ENCODE measurements at regions not wholly inside any gene's neighbourhood (a gene's known extent, or its start where the extent isn't known, plus 50 kb on each side); places are given as distances from the start of the nearest gene placed in this dataset.

DNA sequence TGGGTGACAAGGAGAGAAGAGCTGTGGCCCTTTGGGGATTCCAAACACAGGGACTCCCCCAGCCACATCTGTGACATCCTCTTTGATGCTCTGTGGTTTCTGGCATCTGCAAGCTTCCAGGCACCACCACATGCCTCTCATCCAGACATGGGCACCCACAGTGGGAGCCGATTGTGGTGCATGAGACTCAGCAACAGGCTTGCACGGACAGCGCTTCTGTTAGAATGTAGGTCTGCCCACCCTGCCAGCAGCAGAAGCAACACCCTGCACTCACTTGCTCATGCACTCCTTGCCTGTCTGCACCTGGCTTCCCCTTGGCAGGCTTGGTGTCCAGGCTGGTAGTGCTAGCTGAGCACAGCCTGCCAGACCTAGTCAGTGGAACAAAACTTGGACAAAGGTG, 735.0 kb upstream of the ZWINT start:
- TF ChIP-seq, protein P1, sequence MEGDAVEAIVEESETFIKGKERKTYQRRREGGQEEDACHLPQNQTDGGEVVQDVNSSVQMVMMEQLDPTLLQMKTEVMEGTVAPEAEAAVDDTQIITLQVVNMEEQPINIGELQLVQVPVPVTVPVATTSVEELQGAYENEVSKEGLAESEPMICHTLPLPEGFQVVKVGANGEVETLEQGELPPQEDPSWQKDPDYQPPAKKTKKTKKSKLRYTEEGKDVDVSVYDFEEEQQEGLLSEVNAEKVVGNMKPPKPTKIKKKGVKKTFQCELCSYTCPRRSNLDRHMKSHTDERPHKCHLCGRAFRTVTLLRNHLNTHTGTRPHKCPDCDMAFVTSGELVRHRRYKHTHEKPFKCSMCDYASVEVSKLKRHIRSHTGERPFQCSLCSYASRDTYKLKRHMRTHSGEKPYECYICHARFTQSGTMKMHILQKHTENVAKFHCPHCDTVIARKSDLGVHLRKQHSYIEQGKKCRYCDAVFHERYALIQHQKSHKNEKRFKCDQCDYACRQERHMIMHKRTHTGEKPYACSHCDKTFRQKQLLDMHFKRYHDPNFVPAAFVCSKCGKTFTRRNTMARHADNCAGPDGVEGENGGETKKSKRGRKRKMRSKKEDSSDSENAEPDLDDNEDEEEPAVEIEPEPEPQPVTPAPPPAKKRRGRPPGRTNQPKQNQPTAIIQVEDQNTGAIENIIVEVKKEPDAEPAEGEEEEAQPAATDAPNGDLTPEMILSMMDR (conservative IDR thresholded peaks at IDR 0.05; ENCODE audit: low read depth in 2 of 2) = no peak
- TF ChIP-seq POLR2AphosphoS5 (IDR thresholded peaks at IDR 0.05; ENCODE audit: low read depth) (no peak), CREB1 (CRISPR knock-in tag; IDR thresholded peaks at IDR 0.05; ENCODE audit: low read depth) (no peak), STAT1 (IDR thresholded peaks at IDR 0.05; ENCODE audit: unreplicated experiment) (no peak), EZH2phosphoT487 (IDR thresholded peaks at IDR 0.05; ENCODE audit: unreplicated experiment) (no peak)
- TF ChIP-seq, protein P2, sequence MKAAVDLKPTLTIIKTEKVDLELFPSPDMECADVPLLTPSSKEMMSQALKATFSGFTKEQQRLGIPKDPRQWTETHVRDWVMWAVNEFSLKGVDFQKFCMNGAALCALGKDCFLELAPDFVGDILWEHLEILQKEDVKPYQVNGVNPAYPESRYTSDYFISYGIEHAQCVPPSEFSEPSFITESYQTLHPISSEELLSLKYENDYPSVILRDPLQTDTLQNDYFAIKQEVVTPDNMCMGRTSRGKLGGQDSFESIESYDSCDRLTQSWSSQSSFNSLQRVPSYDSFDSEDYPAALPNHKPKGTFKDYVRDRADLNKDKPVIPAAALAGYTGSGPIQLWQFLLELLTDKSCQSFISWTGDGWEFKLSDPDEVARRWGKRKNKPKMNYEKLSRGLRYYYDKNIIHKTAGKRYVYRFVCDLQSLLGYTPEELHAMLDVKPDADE (IDR thresholded peaks at IDR 0.05) = no peak
